GM19438 (cell line): ENCODE measurements at regions not wholly inside any gene's neighbourhood (a gene's known extent, or its start where the extent isn't known, plus 50 kb on each side); places are given as distances from the start of the nearest gene placed in this dataset.
"Not testable (repeated sequence)": the region's sequence is repeated elsewhere in the genome, so short reads cannot be mapped to it uniquely, and the experiment has no call there.

Source experiments
- ATAC-seq: cut with Tn5 transposase; IDR thresholded peaks from one replicate; pipeline ENCODE4 v1.9.1; 2021; ENCODE audit warnings: low read depth; ENCODE audit not compliant: unreplicated experiment

DNA sequence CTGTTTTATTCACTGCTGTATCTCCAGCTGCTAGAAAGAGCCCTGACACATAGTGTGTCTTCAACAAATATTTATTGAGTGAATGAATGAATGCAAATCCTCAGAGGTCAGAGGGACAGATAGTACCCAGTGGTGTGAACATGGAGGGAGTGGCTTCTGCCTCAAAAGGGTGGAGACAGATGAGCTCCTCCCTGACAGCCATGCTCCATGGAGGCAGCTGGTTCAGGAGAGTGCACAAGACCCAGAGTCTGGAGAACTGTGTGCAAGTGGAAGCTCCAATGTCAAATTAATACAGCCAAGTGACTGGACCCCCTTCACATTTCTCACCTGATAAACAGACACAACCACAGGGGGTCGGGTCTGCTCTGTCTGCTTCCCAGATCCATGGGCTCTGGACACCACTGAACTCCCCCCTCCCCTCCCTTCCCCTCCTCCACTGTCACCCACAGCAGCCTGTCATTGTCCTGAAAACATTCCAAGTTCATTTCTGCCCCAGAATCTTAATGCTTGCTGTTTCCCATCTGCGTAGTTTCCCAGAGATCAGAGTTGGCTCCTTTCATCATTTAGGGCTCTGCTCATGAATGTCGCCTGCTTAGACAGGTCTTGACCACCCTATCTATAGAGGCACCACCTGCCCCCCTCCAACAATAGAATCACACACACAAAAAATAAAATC lies 312.9 kb upstream of the PODXL start:
- ATAC-seq = no peak

GRCh38 chr7:131867461-131867860 lies 311.0 kb upstream of the PODXL start:
- ATAC-seq = no peak

DNA sequence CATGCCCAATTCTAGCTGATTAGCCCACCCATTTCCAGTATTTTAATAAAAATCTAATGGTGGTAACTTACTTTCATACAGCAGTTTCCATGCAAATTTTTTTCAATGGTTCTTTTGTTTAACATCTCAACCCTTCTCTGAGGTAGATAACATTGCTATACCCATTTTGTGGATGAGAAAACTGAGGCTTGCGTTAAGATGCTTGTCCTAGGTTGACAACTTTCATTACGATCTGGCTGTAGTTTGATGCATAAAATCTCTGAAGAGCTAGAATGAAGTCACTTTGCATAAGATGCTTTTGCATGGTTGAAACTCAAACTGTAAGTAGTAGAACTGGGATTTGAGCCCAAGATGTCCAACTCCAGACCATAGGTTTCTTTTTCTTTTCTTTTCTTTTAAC lies 309.5 kb upstream of the PODXL start:
- ATAC-seq = no peak

- ATAC-seq = no peak
Measured at GRCh38 chr7:131861620-131862346, 305.4 kb upstream of the PODXL start.

GRCh38 chr7:131859147-131859821 lies 302.9 kb upstream of the PODXL start:
- ATAC-seq = no peak

DNA sequence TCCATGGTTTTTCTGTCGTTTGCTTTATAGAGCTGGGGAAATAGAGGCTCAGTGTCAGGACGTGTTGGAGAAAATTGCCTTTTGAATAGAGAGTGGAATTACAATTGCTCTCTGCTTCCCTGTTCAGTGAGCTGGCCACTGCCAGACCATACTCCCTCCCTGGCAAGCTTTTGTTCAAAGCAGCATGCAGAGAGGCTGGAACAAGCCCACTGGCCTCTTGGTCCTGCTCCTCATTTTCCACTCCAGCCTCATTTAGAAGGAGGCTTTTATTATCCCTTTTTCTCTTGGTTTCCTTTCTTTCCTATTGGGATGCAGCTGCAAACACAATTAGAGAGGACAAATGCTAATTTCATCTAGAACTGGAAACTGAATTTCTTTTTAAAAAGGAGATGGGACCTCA lies 302.2 kb upstream of the PODXL start:
- ATAC-seq = no peak

- no peak for ATAC-seq
Measured at GRCh38 chr7:131849472-131849871, 293.0 kb upstream of the PODXL start.

DNA sequence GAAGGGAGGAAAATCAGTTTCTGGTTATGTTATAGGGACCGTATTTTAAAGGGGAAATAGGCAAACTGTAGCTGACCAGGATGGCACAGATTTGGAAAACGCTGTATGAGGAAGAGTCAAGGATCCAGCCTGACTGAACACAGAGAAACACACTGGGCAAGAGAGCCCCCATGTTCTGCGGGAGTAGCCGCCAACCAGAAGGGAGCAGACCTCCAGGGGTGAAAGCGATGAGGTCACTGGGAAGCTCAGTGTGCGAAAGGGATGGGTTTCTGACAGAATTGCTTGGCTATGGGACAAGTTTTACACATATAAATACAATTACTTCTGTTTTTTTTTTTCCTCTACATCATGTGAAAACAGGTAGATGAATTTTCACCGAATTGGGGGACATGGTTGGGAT lies 291.6 kb upstream of the PODXL start:
- no peak for ATAC-seq

DNA sequence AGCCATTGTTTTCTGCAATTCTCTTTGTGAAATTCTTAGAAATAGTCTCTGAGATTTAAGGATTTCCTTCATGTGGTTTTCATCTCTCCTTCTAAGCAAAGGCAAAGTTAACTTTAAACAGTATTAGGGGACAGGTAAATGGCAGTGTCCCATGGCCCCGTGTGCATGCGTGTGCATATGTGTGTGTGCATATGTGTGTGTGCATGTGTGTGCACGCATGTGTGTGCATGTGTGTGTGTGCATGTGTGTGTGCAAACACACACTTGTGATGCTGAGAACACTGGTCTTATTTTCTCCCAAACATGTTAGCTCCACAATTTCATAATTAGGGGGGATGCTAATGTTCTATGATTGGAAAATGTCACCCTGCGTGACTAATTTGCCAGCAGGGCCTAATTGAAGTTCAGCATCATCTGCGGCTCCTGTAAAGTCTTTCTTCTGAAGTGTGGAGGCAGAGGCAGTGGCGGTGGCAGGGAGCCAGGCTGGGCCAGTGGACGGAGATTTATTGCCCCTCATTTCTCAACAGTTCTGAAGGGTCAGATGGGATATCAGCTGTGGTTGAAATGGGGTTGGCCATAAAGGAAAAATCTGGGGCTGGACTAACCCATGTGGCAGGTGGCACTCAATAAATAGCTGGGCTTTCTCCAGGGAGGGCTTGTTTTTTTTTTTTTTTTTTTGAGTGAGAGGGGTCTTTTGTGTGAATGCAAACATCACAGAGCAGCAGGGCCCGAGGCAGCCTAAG lies 289.3 kb upstream of the PODXL start:
- no peak for ATAC-seq

- no peak for ATAC-seq
Measured at GRCh38 chr7:131844369-131844768, 287.9 kb upstream of the PODXL start.

DNA sequence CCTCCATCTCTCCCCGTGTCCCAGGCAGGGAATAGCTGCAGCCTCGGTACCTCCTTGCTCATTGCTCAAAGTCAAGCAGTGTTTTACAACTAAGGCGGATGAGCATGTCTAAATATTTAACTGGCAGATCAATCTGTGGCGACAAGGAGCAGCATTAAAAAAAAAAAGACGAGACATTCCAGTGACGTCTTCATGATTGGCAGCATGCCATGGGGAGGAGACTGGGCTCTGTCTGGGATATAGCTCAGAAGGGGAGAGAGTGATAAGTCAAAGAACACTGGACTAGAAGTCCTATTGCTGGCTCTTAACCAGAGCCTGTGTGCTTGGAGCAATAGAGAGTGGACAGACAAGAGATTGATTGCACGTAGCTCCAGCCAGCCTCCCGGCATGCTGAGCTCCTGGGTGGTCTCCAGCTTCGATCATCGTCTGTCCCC lies 287.5 kb upstream of the PODXL start:
- no peak for ATAC-seq

- no peak for ATAC-seq
Measured at GRCh38 chr7:131839967-131840690, 283.7 kb upstream of the PODXL start.

DNA sequence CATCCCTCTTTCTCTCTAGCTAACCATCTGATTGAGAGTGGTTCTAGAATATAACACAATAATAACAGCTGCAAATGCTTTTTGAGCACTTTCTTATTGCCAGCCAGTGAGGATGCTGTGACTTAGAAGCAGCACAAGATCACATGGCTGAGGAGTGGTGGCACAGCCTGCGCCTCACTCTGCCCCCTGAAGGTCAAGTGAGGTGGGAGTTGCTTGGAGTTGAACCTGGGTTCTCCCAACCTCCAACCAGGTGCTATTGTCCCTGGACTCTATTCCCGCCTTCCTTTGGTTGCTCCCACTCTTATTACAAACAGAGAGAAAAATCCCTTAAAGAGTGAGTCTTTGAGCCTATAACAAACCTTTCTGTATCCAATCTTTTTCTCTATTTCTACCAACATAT lies 280.3 kb upstream of the PODXL start:
- no peak for ATAC-seq

GRCh38 chr7:131835141-131835540 lies 278.7 kb upstream of the PODXL start:
- ATAC-seq = no peak

DNA sequence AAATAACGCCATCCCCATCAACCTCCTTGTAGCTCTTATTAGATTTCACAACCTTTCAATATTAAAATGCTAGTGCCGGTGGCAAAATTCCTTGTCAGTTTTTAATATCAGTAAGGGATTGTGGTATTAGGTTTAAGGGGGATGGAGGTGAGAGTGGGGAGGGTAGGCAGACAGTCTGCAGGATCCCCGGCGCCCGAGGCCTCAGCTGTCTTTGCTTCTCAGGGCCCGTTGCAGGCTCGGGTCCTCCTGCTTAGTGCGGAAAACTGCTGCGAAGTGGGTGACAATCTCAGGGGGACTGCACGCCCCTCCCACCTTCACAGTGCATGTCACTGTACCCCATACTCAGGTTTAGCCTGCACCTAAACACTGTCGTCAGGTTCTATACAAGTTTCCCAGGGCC lies 274.3 kb upstream of the PODXL start:
- ATAC-seq = no peak

GRCh38 chr7:131829947-131830558 lies 273.6 kb upstream of the PODXL start:
- no peak for ATAC-seq

DNA sequence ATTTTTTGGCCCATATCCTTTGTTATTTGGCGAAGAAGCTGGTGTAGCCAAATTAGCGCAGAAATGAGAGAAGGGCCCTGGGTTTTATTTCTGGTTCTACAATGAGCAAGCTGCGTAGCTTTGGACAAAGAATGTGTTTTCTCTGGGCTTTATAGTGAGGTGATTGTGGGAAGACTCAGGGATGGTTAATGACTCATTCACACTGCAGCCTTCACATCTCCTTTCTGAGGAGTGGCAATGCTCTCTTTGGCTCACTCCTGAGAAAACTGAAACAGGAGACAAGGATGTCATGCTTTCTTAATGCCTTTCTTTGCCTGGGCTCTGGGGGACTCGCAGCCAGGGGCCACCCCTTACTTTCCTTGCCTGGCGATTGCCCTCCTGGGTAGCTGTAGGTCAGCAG lies 271.0 kb upstream of the PODXL start:
- ATAC-seq = no peak

GRCh38 chr7:131826960-131827359 lies 270.5 kb upstream of the PODXL start:
- ATAC-seq = no peak

GRCh38 chr7:131823961-131824440 lies 267.6 kb upstream of the PODXL start:
- not testable (repeated sequence) for ATAC-seq

- no peak for ATAC-seq
Measured at GRCh38 chr7:131819891-131820290, 263.5 kb upstream of the PODXL start.
